ENCODE measurements at regions not wholly inside any gene's neighbourhood (a gene's known extent, or its start where the extent isn't known, plus 50 kb on each side); places are given as distances from the start of the nearest gene placed in this dataset.
"Not testable (repeated sequence)": the region's sequence is repeated elsewhere in the genome, so short reads cannot be mapped to it uniquely, and the experiment has no call there.

DNA sequence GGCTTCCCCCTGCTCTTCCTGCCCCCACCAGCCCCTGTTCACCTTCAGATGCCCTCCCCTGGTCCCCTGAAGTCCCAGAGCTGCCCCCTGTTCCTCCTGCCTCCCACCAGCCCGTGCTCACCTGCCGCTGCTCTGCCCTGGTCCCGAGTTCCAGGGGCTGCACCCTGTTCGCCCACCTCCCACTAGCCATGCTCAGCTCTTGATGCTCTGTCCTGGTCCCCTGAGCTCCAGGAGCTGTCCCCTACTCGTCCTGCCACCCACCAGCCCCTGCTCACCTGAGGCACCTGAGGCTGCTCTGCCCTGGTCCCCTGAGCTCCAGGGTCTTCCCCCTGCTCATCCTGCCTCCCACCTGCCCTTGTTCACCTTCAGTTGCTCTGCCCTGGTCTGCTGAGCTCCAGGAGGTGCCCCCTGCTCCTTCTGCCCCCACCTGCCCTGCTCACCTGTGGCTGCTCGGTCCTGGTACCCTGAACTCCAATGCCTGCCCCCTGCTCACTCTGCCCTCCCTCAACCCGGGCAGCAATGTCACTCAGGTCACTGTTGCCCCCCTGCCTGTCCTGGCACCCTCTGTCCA is 120.4 kb downstream of the TMEM121 start:
- TF ChIP-seq YY1 (IDR thresholded peaks at IDR 0.05; ENCODE audit: insufficient read depth, insufficient read length); ZNF274 (IDR thresholded peaks at IDR 0.05; ENCODE audit: low read depth, low read length); SUZ12 (IDR thresholded peaks at IDR 0.05; ENCODE audit: extremely low read depth, insufficient read depth, insufficient read length): not testable (repeated sequence)

All from NT2/D1 (cell line).